Progenitor cell of endocrine pancreas (in vitro differentiated cells): ENCODE measurements at regions not wholly inside any gene's neighbourhood (a gene's known extent, or its start where the extent isn't known, plus 50 kb on each side); places are given as distances from the start of the nearest gene placed in this dataset.

Experiments used
- DNase-seq: peaks from one replicate; pipeline ENCODE4 v3.0.0; 2021; ENCODE audit warnings: low spot score; ENCODE audit not compliant: unreplicated experiment
- H3K27ac Mint-ChIP-seq: 2 replicates; pipeline ENCODE4 v1.8.0; 2021; ENCODE audit warnings: mild to moderate bottlenecking, moderate library complexity, mixed read lengths
- H3K27me3 Mint-ChIP-seq: 2 replicates; pipeline ENCODE4 v1.8.0; 2021; ENCODE audit warnings: mixed read lengths
- H3K36me3 Mint-ChIP-seq: 2 replicates; pipeline ENCODE4 v1.8.0; 2022; ENCODE audit warnings: mixed read lengths; ENCODE audit not compliant: insufficient read depth
- H3K4me1 Mint-ChIP-seq: 2 replicates; pipeline ENCODE4 v1.8.0; 2021; ENCODE audit warnings: low read depth, mixed read lengths
- H3K4me3 Mint-ChIP-seq: 2 replicates; pipeline ENCODE4 v1.8.0; 2021; ENCODE audit warnings: low read depth, mild to moderate bottlenecking, moderate library complexity, mixed read lengths
- H3K9me3 Mint-ChIP-seq: 2 replicates; pipeline ENCODE4 v1.8.0; 2021; ENCODE audit warnings: low read depth, mixed read lengths
- TF ChIP-seq, protein P1 (sequence below): fragments of 200-600 bp; sonication (generic); IDR thresholded peaks from one replicate; pipeline ENCODE4 v1.5.0; 2021; ENCODE audit warnings: antibody characterized with exemption, mild to moderate bottlenecking; ENCODE audit not compliant: unreplicated experiment

DNA sequence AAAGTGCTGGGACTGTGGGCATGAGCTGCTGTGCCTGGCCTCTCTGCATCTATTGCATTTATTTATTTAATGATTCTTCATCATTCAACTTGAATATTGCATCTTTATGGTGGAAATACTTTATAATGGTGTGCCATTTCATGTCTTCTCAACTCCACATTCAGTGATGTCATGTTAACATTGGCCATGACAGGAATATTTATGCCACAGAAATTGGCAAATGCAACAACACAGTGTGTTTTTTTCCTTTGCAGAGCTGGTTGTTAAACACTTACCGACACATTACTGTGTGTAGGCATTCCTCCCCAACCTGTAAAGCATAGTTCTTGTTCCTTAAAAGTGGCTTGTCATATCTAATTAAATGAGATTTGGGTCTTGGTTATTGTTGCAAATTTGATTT lies 57.4 kb upstream of the WDR26 start:
- Mint-ChIP-seq H3K9me3 (peaks cover 13% of the 10 kb centered on the region), H3K36me3 (no peaks in the 10 kb centered on the region), H3K27ac (no peak overlapping the region), H3K4me1 (peaks cover 17% of the 10 kb centered on the region), H3K27me3 (no peaks in the 10 kb centered on the region), H3K4me3 (no peak overlapping the region)
- TF ChIP-seq, protein P1, sequence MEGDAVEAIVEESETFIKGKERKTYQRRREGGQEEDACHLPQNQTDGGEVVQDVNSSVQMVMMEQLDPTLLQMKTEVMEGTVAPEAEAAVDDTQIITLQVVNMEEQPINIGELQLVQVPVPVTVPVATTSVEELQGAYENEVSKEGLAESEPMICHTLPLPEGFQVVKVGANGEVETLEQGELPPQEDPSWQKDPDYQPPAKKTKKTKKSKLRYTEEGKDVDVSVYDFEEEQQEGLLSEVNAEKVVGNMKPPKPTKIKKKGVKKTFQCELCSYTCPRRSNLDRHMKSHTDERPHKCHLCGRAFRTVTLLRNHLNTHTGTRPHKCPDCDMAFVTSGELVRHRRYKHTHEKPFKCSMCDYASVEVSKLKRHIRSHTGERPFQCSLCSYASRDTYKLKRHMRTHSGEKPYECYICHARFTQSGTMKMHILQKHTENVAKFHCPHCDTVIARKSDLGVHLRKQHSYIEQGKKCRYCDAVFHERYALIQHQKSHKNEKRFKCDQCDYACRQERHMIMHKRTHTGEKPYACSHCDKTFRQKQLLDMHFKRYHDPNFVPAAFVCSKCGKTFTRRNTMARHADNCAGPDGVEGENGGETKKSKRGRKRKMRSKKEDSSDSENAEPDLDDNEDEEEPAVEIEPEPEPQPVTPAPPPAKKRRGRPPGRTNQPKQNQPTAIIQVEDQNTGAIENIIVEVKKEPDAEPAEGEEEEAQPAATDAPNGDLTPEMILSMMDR, result no peak
- no peak for DNase-seq

DNA sequence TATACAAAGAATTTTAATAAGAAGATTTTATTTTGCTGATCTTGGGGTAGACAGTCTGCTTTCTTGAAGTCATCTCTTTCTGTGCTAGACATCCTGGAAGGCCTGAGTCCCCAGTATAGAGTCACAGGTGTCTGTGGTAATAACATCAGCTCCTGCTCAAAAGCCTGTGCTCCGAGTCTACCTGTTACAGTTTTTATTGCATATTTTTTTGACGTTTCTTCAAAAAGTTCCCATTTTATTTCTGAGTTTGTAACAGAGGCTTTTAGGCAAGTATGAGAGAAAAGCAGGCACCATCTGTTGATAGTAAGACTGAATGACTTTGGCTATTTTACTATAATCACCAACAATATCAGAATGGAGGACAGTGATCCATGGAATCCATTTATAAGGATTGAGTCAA lies 58.0 kb upstream of the WDR26 start:
- Mint-ChIP-seq H3K27me3 (no peaks in the 10 kb centered on the region), H3K9me3 (peaks cover 15% of the 10 kb centered on the region), H3K36me3 (no peaks in the 10 kb centered on the region), H3K4me3 (no peak overlapping the region), H3K4me1 (peaks cover 17% of the 10 kb centered on the region), H3K27ac (no peak overlapping the region)
- no peak for DNase-seq
- TF ChIP-seq, protein P1, result no peak

DNA sequence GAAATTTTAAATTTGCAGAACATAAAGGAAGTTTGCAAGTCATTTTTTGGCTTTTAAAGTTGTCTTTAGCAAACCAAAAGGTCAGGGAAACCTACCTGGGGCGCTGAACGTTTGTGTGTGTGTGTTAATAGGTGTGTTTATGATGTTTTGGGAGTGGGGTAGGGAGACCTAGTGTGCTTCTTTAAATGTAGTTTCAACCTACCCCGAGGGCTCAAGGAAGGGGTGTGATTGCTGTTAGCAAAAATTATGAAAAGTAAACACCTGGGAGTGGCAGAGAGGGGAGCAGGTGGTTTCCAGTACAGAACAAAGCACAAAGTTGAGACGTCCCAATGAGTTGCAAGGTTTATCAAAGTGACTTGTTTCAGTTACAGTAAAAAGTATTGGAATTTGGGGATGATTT lies 58.7 kb upstream of the WDR26 start:
- TF ChIP-seq, protein P1, result no peak
- DNase-seq, result no peak
- Mint-ChIP-seq H3K27ac (no peak overlapping the region), H3K4me1 (peaks cover 18% of the 10 kb centered on the region), H3K9me3 (peaks cover 15% of the 10 kb centered on the region), H3K36me3 (no peaks in the 10 kb centered on the region), H3K4me3 (no peak overlapping the region), H3K27me3 (no peaks in the 10 kb centered on the region)

DNA sequence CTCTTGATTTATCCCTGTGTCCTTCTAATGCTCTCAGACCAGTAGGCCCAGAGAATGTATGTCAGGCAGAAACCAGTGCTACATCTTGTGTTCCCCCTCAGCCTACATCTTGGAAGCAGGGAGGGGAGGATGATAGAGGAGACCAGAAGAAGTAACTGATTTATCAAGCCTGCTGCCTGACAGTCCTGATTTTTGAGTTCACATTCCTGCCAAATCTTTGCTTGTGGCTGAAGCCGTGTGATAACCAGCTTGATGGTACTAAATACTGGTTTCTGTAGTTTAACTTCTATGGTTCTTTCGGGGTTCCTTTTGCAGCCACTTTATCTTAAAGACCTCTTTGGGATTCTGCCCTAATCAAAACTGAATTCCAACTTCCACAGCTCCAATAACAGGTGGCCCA lies 59.7 kb upstream of the WDR26 start:
- H3K36me3 Mint-ChIP-seq, result no peaks in the 10 kb centered on the region
- H3K4me1 Mint-ChIP-seq, result peaks cover 24% of the 10 kb centered on the region
- no peak overlapping the region for H3K27ac Mint-ChIP-seq
- no peak for DNase-seq
- H3K4me3 Mint-ChIP-seq, result no peak overlapping the region
- TF ChIP-seq, protein P1, result no peak
- H3K27me3 Mint-ChIP-seq, result no peaks in the 10 kb centered on the region
- H3K9me3 Mint-ChIP-seq, result peaks cover 10% of the 10 kb centered on the region

DNA sequence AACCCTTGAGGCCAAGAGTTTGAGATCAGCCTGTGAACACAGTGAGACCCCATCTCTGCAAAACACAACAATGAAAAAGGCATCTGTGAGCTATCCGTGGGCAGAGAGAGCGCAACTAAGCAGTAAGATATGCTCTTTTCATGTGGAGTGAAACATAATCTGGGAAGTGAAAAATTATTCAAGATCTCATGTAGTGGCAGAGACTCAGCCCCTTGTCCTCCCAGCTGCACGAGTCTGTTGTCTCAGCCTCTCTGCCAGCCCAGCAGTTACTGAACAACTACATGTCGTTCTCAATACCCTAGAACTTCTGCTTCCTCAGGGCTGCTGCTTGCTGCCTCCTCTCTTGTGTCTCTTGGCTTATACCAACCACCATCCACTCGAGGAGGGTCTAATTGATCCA lies 61.3 kb upstream of the WDR26 start:
- no peak overlapping the region for H3K4me3 Mint-ChIP-seq
- no peak for DNase-seq
- H3K27ac Mint-ChIP-seq, result no peak overlapping the region
- peaks cover 5% of the 10 kb centered on the region for H3K9me3 Mint-ChIP-seq
- no peaks in the 10 kb centered on the region for H3K36me3 Mint-ChIP-seq
- TF ChIP-seq, protein P1, result no peak
- peaks cover 25% of the 10 kb centered on the region for H3K4me1 Mint-ChIP-seq
- no peaks in the 10 kb centered on the region for H3K27me3 Mint-ChIP-seq
